Suprapubic skin (tissue), 4 donors: ENCODE measurements at regions not wholly inside any gene's neighbourhood (a gene's known extent, or its start where the extent isn't known, plus 50 kb on each side); places are given as distances from the start of the nearest gene placed in this dataset.

ENCODE experiments used
- DNase-seq, 2 donors: peaks; one replicate each; pipeline ENCODE4 v3.0.0-alpha.2; 2019; ENCODE audit warnings: low spot score in 2 of 2
- H3K27ac ChIP-seq: fragments of 200-600 bp; sonication (generic); one replicate; pipeline ENCODE4 v1.5.1; 2019
- H3K27me3 ChIP-seq: fragments of 200-600 bp; sonication (generic); one replicate; pipeline ENCODE4 v1.5.1; 2019
- H3K36me3 ChIP-seq: fragments of 200-600 bp; sonication (generic); one replicate; pipeline ENCODE4 v1.5.1; 2019
- H3K4me1 ChIP-seq: fragments of 200-600 bp; sonication (generic); one replicate; pipeline ENCODE4 v1.5.1; 2019
- H3K4me3 ChIP-seq: fragments of 200-600 bp; sonication (generic); one replicate; pipeline ENCODE4 v1.5.1; 2019; ENCODE audit warnings: mild to moderate bottlenecking
- H3K9me3 ChIP-seq: fragments of 200-600 bp; sonication (generic); one replicate; pipeline ENCODE4 v1.5.1; 2019
- CTCF ChIP-seq, 2 donors: fragments of 200-600 bp in 1 of 2; fragments of 450-650 bp in 1 of 2; sonication (generic) in 1 of 2; IDR thresholded peaks; one replicate each; pipeline ENCODE4 v1.5.1; 2016 to 2019; ENCODE audit warnings: antibody characterized with exemption in 2 of 2, mild to moderate bottlenecking in 1 of 2, moderate library complexity in 1 of 2
- EP300 ChIP-seq: sonication (generic); formaldehyde crosslinking; IDR thresholded peaks from one replicate; pipeline ENCODE4 v1.6.1; 2017; ENCODE audit warnings: antibody characterized with exemption
- POLR2A ChIP-seq, 2 donors: fragments of 450-650 bp; IDR thresholded peaks; one replicate each; pipeline ENCODE4 v1.6.1; 2017; ENCODE audit warnings: antibody characterized with exemption in 2 of 2, mild to moderate bottlenecking in 2 of 2, moderate library complexity in 2 of 2
- POLR2AphosphoS5 ChIP-seq, 3 donors: sonication (generic); formaldehyde crosslinking; IDR thresholded peaks; one replicate each; pipeline ENCODE4 v1.6.1; 2017; ENCODE audit warnings: antibody characterized with exemption in 3 of 3
- WGBS: methylation state at CpG from one replicate; pipeline ENCODE4 v1.1.5; 2018; 5-methylcytosine and 5-hydroxymethylcytosine counted together

DNA sequence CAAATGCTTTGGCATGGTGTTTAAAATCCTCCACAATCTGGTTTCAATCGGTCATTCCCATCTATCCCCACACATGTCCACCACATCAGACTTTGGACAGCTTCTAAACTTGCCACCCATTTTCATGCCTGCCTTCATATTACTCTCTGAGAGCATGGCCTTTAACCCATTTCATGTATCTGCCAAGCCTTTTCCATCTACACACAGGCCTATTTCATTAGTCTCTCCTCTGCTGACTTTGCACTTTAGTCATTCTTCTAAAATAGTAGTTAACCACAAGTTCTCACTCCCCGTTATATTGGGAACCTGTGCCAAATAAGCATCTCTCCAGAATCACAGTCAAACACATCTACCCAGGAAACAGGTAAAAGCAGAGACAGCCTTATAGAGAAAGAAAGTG, 142.2 kb downstream of the MZT1 start:
- TF ChIP-seq CTCF (IDR thresholded peaks at IDR 0.05) (no peak), POLR2AphosphoS5 (IDR thresholded peaks at IDR 0.05) (no peak)
- no peak for DNase-seq
- Histone ChIP-seq H3K27me3 (no peaks in the 10 kb centered on the region), H3K27ac (no peak overlapping the region), H3K4me3 (no peak overlapping the region), H3K9me3 (no peaks in the 10 kb centered on the region), H3K36me3 (no peaks in the 10 kb centered on the region), H3K4me1 (no peaks in the 10 kb centered on the region)
- 69% methylated on average over 2 of the region's 2 CpGs for WGBS

GRCh38 chr13:72571191-72571590, 156.2 kb downstream of the MZT1 start:
- WGBS = 43% methylated on average over 2 of the region's 2 CpGs

DNA sequence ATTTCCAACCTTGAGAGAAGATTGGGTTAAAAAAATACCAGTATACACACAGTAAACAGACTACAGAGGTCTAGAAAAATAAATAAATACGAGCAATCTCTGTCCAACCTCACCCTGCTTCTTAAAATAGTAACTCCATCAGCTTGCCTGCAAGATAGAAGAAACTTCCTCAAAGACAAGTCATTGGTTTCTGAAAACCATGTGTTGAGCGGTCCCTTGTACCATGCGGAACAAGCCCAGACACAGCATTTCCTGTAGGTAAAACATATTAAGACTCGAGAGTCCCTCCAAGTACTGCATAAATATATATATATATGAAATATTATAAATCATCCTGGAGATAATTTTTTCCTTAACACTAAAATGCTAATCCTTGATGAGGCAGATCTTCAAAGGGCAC, 157.4 kb downstream of the MZT1 start:
- no peaks in the 10 kb centered on the region for H3K4me1 ChIP-seq
- no peak for DNase-seq
- no peak overlapping the region for H3K27ac ChIP-seq
- H3K4me3 ChIP-seq = no peak overlapping the region
- 23% methylated on average over 4 of the region's 4 CpGs for WGBS
- no peaks in the 10 kb centered on the region for H3K9me3 ChIP-seq
- H3K36me3 ChIP-seq = no peaks in the 10 kb centered on the region
- TF ChIP-seq POLR2AphosphoS5 (IDR thresholded peaks at IDR 0.05) (no peak), EP300 (no peak), CTCF (IDR thresholded peaks at IDR 0.05) (no peak), POLR2A (IDR thresholded peaks at IDR 0.05) (no peak)
- H3K27me3 ChIP-seq = no peaks in the 10 kb centered on the region

More at GRCh38 chr13:72571191-72571590, 156.2 kb downstream of the MZT1 start:
- no peaks in the 10 kb centered on the region for H3K4me1 ChIP-seq
- H3K27ac ChIP-seq = no peak overlapping the region
- no peaks in the 10 kb centered on the region for H3K9me3 ChIP-seq
- no peak overlapping the region for H3K4me3 ChIP-seq
- no peaks in the 10 kb centered on the region for H3K36me3 ChIP-seq
- no peaks in the 10 kb centered on the region for H3K27me3 ChIP-seq
- TF ChIP-seq POLR2AphosphoS5 (IDR thresholded peaks at IDR 0.05) = no peak
- no peak for TF ChIP-seq POLR2A (IDR thresholded peaks at IDR 0.05)
- no peak for TF ChIP-seq EP300
- no peak for TF ChIP-seq CTCF (IDR thresholded peaks at IDR 0.05)
- no peak for DNase-seq

DNA sequence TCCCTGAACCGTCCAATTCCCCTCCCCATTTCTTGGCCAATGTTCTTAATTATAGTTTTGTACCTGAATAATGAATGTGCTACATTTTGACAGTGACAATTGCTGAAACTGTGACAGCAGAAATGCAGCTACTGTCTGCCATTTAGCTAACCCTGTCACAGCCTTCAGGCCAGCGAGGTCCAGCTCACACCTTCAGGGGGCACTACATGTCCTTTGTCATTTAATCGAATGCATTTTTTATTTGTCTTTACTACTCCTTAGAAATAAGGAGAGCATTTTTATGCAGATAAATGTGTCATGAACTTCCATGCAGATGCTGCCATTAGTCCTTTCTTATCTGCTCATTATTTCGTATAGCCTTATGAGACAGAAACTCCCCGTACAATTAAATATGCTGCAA, 159.9 kb downstream of the MZT1 start:
- Histone ChIP-seq H3K9me3 (no peaks in the 10 kb centered on the region), H3K4me1 (no peaks in the 10 kb centered on the region), H3K36me3 (no peaks in the 10 kb centered on the region), H3K27ac (no peak overlapping the region), H3K27me3 (no peaks in the 10 kb centered on the region), H3K4me3 (no peak overlapping the region)
- DNase-seq = no peak
- TF ChIP-seq EP300 (no peak), CTCF (IDR thresholded peaks at IDR 0.05) (no peak), POLR2AphosphoS5 (IDR thresholded peaks at IDR 0.05) (no peak), POLR2A (IDR thresholded peaks at IDR 0.05) (no peak)
- WGBS = 66% methylated on average over 5 of the region's 5 CpGs

DNA sequence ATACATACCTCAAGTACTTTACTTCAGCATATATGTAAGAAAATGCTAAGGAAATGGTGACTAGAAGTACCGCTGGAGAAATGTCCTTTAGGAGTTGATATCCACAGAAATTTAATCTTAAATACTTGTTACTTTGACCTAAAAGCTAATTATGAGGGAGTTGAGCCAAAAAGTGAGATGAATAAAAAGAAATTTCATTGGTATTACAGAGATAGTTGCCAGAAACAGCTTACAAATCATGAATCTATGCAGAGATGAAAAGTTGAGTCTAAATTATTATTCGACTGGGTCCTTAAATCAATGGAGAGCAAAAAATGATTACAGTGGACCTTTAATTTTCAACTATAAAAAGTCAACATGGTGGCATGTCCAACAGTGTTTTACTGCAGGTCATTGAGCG, 160.9 kb downstream of the MZT1 start:
- Histone ChIP-seq H3K27ac (no peak overlapping the region), H3K27me3 (no peaks in the 10 kb centered on the region)
- WGBS = 81% methylated on average over 3 of the region's 3 CpGs

More for the DNA sequence above, 160.9 kb downstream of the MZT1 start:
- H3K4me3 ChIP-seq = no peak overlapping the region
- H3K4me1 ChIP-seq = no peaks in the 10 kb centered on the region
- H3K36me3 ChIP-seq = no peaks in the 10 kb centered on the region
- no peaks in the 10 kb centered on the region for H3K9me3 ChIP-seq
- TF ChIP-seq POLR2AphosphoS5 (IDR thresholded peaks at IDR 0.05) (no peak), CTCF (IDR thresholded peaks at IDR 0.05) (no peak)
- DNase-seq = no peak
